ENCODE measurements at regions not wholly inside any gene's neighbourhood (a gene's known extent, or its start where the extent isn't known, plus 50 kb on each side); places are given as distances from the start of the nearest gene placed in this dataset.

GRCh38 chr12:53806721-53807120, 54.9 kb upstream of the CISTR start:
- Histone ChIP-seq H3K9ac (replicated peaks in 1 of 4; ENCODE audit: extremely low read depth in 1 of 4, low read depth in 3 of 4, low read length in 3 of 4) (no peak overlapping the region), H3K14ac (ENCODE audit: insufficient read length) (no peak overlapping the region), H2BK120ac (replicated peaks; ENCODE audit: low read depth, low read length) (no peak overlapping the region), H2BK20ac (ENCODE audit: low read length) (no peak overlapping the region), H4K20me1 (replicated peaks in 1 of 2; ENCODE audit: control insufficient read depth in 1 of 2, insufficient read depth in 2 of 2, low read length in 2 of 2) (no peaks in the 10 kb centered on the region), H4K91ac (replicated peaks; ENCODE audit: insufficient read length, low read length) (no peak overlapping the region), H4K5ac (ENCODE audit: insufficient read length, low read depth, low read length) (no peak overlapping the region), H3K23me2 (ENCODE audit: low read depth, low read length) (no peaks in the 10 kb centered on the region), H3K27me3 (replicated peaks in 1 of 4; ENCODE audit: control insufficient read depth in 3 of 4, extremely low read depth in 1 of 4, insufficient read depth in 3 of 4, low read length in 3 of 4) (peaks cover 0 to 9% (median 3%) of the 10 kb centered on the region in 4 experiments; a peak in 3 of 7 replicates), H2BK5ac (ENCODE audit: low read depth, low read length) (no peak overlapping the region), H2AFZ (ENCODE audit: low read length) (no peak overlapping the region; the same call in 1 of the 2 replicates), H3K18ac (ENCODE audit: extremely low read depth, low read length) (no peak overlapping the region), H4K8ac (ENCODE audit: extremely low read depth, insufficient read depth, low read length) (no peak overlapping the region), H3K56ac (replicated peaks; ENCODE audit: insufficient read length, low read depth, low read length) (no peak overlapping the region), H3K4me2 (ENCODE audit: insufficient read depth in 1 of 2, low read depth in 2 of 2, low read length in 2 of 2) (no peak overlapping the region), H3K79me1 (ENCODE audit: low read depth, low read length) (no peaks in the 10 kb centered on the region), H3K9me3 (ENCODE audit: insufficient read depth in 2 of 2, low read depth in 1 of 2, low read length in 1 of 2) (no peaks in the 10 kb centered on the region), H3K4ac (replicated peaks; ENCODE audit: insufficient read length, low read depth, low read length) (no peak overlapping the region), H3K27ac (ENCODE audit: low read depth, low read length) (no peak overlapping the region), H3K79me2 (ENCODE audit: control insufficient read depth in 1 of 2, insufficient read depth in 2 of 2, low read length in 2 of 2) (no peaks in the 10 kb centered on the region), H2BK15ac (ENCODE audit: low read length) (no peak overlapping the region), H3K4me3 (ENCODE audit: extremely low read depth in 1 of 4, insufficient read depth in 2 of 4, low read depth in 3 of 4, low read length in 4 of 4) (no peak overlapping the region), H3K4me1 (replicated peaks in 1 of 4; ENCODE audit: control insufficient read depth in 3 of 4, insufficient read depth in 4 of 4, low read length in 3 of 4) (peaks cover 0 to 3% (median 0%) of the 10 kb centered on the region in 4 experiments; a peak in 1 of 7 replicates), H3K36me3 (ENCODE audit: control insufficient read depth in 2 of 4, insufficient read depth in 4 of 4, low read length in 3 of 4) (no peaks in the 10 kb centered on the region), H2BK12ac (ENCODE audit: low read depth, low read length) (no peak overlapping the region), H2AK5ac (ENCODE audit: low read depth, low read length) (no peak overlapping the region), H3K23ac (ENCODE audit: insufficient read length) (no peak overlapping the region)
- ChIA-PET POLR2A (ENCODE audit: partially characterized antibody) (no interaction called here), CTCF (ENCODE audit: partially characterized antibody) (interaction anchor here (1.1 to 7.5 kb wide), 12 partner anchors 10 to 562 kb away, joined by 3 to 64 read pairs (median 4); no protein-coding TSS in a partner anchor)
- 84% methylated on average over 7 of the region's 7 CpGs; no CpG with 5 or more reads in 1 of the 2 experiments for WGBS, 2 experiments (ENCODE audit: extremely low coverage in 1 of 2, insufficient coverage in 1 of 2, insufficient read length in 1 of 2, insufficient replicate concordance in 2 of 2, low coverage in 1 of 2, low lambda C conversion rate in 2 of 2, missing lambda C conversion rate in 1 of 2)
- FAIRE-seq (no peak), DNase-seq (ENCODE audit: low read depth in 1 of 2, low spot score in 2 of 2) (no peak)
- TF ChIP-seq SP1 (IDR thresholded peaks at IDR 0.05; ENCODE audit: low read depth, low read length) (no peak), SAP30 (IDR thresholded peaks at IDR 0.05; ENCODE audit: insufficient read depth, insufficient replicate concordance, low read length) (no peak), CBX8 (IDR thresholded peaks at IDR 0.05; ENCODE audit: borderline replicate concordance, low read depth, low read length) (no peak), EZH2 (IDR thresholded peaks at IDR 0.05; ENCODE audit: low read depth, low read length, severe bottlenecking) (no peak), POLR2AphosphoS5 (IDR thresholded peaks at IDR 0.05; ENCODE audit: low read depth, low read length) (no peak), RXRA (IDR thresholded peaks at IDR 0.05; ENCODE audit: insufficient read depth, low read depth, low read length) (no peak), PHF8 (conservative IDR thresholded peaks at IDR 0.05; ENCODE audit: low read depth, low read length) (no peak), GTF2F1 (IDR thresholded peaks at IDR 0.05; ENCODE audit: borderline replicate concordance, low read depth, low read length) (no peak)
- TF ChIP-seq, protein P1, sequence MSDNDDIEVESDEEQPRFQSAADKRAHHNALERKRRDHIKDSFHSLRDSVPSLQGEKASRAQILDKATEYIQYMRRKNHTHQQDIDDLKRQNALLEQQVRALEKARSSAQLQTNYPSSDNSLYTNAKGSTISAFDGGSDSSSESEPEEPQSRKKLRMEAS (IDR thresholded peaks at IDR 0.05), result no peak

Data from H1 (cell line).